Stimulated activated CD8-positive, alpha-beta memory T cell treated with anti-CD3 and anti-CD28 coated beads, Interleukin-4, amount 100 ng/mL, for 1 hour (primary cell): ENCODE measurements at regions not wholly inside any gene's neighbourhood (a gene's known extent, or its start where the extent isn't known, plus 50 kb on each side); places are given as distances from the start of the nearest gene placed in this dataset.

Source experiments
- DNase-seq, 2 donors: peaks; one replicate each; pipeline ENCODE4 v3.0.0-alpha.2; 2020; ENCODE audit warnings: low read depth in 2 of 2, low spot score in 1 of 2

DNA sequence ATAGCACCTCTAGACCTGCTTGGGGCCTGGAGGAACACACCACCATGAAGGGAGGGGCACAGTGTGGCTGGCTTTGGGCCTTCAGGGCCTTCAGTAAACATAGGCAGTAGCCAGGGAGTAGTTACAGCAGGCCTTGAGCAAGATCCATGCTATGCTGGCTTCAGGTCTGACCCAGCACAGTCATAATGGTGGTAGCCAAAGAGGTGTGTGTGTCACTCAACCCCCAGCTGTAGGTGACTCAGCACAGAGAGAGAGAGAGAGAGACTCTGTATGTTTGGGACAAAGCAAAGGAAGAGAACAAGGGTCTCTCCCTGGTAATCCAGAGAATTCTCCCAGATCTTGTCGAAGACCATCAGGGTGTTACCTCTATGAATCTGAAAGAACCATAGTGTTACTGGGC lies 250.5 kb upstream of the PKN2 start:
- DNase-seq: no peak

DNA sequence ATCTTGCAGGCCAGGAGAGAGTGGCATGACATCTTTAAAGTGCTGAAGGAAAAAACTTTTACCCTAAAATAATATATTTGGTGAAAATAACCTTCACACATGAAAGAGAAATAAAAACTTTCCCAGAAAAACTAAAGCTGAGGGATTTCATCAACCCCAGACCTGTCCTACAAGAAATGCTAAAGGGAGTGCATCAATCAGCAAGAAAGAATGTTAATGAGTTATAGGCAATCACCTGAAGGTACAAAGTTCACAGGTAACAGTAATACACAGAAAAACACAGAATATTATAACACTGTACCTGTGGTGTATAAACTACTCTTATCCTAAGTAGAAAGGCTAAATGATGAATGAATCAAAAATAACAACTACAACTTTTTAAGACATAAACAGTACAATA lies 249.2 kb upstream of the PKN2 start:
- DNase-seq: no peak

DNA sequence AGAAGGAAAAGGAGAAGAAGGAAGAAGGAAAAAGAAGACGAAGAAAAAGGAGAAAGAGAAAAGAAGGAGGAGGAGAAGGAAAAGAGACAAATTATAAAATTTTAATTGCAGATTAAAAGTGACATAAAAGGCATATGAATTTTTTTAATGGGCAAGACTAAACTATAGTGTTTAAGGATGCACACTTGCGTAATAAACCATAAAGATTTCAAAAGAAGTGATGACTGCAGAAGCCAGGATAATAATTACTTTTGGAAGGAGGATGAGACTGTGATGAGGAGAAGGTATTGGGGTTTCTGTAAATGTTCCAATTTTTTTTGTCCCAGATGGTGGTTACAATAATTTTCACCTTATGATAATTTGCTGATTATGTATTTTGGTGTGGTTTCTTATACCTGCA lies 243.1 kb upstream of the PKN2 start:
- DNase-seq: no peak

DNA sequence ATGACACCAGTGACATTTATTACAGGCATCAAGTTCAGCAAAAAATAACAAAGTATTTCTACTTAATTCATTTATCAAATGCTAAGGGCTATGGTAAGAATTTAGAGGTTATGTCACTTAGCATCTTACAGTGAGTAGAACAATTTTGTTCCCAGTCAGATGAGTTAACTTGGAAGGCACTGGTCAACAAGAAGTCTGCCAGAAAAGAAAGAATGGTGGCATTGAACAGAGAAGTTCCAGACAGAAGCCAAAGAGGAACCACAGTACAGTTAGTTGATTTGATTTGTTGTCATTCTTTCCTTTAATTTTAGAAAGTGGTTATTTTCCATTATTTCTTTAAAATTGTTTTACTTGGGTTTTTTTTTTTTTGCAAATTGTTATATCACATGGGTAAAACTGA lies 232.2 kb upstream of the PKN2 start:
- no peak for DNase-seq

DNA sequence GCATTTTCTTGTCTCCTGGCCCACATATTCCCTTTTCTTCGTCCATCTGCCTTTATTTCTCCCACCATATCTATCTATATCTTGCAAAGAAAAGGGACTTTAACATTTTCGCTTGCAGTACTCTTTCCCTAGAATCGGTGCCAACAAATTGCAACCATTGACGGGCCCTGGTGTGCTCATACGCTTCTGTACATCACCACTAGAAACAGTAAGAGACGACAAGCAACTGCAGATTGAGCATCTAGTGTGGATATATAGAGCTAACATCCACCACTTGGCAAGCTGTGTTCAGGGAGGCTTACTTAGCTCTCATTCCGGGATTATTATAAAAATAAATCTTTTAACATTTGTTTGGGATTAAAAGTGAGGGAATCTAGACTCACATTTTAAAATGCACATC lies 230.8 kb upstream of the PKN2 start:
- DNase-seq: no peak

GRCh38 chr1:88454781-88455180 lies 229.3 kb upstream of the PKN2 start:
- DNase-seq: no peak

DNA sequence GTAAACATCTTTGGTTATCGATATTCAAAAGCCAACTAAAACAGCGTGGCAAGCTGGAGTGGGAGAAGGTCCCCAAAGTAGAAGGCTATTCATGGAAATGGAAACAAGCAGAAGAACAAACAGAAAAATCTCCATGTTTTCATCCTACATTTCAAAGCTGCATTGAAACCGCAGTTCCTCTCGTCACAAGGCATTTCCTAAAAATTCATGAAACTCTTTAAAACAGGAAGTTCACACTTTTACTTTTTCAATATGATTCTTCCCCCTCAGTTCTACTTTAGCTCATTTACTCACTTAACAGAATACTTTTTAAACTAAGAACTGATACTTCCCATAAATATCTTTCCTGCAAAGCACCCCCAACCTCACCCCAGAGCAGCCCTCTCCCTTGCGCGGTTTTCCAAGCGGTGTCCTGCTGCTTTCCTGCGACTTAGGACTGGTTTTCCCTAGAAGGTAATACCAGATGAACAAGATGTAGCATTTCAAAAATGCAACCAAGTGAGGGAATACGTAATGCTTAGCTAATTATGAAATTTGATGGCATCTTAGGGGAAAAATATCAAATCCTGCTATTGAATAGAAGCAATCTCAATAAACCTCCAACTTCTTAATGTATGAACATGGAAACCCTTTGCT lies 228.3 kb upstream of the PKN2 start:
- DNase-seq: no peak

DNA sequence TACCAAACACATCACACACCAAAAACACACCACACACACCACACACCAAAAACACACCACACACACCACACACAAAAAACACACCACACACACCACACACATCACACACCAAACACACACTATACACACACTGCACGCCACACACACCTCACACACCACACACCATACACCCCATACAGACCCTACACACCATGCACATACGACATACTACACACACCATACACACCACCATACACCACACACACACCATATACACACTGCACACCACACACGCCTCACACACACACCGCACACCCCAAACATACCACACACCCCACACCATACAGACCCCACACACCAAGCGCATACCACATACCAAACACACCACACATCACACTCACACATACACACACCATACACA lies 226.9 kb upstream of the PKN2 start:
- no peak for DNase-seq

DNA sequence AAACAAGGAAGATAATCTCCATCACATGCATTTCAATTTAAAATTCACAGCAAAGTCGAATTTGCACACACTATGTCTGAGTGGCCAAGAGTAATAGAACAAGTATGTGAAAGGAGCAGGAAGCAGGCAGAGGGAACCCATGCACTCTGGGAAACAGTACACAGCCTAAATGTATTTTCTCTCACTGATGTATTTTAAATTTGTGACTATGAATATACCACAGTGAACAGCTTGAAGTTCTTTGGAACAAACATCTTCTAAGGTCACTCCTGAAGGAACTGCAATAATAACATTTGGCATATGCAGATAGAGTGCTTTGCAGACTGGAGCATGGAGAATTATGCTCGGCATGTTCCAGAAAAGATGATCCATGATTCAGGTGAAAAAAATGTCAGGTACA lies 223.1 kb upstream of the PKN2 start:
- no peak for DNase-seq

DNA sequence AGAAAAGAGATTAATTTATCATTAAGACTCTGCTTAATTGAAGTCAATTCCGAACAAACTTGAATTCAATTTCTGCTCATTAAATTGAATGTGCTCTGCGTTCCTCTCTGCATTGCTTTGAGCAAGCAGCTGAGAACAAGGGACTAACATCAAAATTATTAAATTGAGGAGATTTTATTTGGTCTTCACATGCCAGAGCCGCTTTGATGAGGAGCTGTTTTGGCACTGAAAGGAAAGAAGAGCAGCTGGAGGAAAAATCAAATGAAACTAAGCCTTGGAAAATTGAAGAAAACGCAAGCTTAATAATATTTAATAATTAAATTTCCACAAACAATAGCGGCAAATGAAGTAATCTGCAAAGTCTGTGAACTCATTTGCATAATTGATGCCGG lies 222.0 kb upstream of the PKN2 start:
- no peak for DNase-seq

- DNase-seq: no peak
Measured at GRCh38 chr1:88462488-88463261, 221.4 kb upstream of the PKN2 start.

DNA sequence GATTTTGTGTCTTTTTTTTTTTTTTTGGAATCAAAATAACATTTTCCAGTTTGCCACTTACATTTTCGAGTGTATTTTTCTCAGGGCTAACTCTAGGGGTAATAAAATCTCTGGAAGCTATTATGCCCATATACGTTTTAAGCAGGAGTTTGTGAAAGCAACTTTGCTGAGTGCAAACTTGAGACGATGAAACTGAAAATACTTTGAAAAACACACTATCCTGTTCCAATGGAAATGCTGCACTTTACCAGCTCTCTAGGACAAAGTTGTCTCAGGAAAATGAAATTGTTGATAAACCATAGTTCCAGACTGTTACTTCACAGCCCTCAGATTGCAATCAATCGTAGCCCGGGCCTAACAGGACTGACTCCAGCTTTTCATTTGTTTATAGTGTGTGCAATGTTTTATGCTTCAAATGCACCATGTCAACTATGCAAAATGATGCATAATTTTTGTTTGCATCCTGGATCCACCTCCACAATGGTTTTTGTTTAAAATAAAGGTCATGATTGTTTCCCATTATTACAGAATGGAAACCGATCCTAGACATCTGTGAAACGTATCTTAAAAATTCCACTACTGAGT lies 220.6 kb upstream of the PKN2 start:
- DNase-seq: no peak

DNA sequence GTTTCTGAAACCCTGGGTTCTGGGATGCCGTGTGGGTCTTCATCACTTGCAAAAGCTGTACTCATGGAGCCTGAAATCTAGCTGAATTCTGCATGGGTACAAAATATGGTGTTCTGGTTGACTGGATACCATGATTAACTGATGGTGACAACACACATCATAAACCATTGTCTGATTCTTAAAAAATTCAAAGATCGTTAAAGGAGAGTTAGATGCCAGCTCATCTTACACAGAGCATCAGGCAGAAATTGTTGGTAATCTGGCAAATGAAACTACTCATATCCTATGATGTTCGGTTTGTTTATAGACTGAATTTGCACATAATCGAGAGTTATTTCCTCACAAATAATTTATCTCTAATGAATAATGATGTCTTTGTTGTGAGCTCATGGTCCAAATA lies 218.1 kb upstream of the PKN2 start:
- DNase-seq: no peak

- no peak for DNase-seq
Measured at GRCh38 chr1:88466899-88467580, 217.0 kb upstream of the PKN2 start.

GRCh38 chr1:88472298-88472697 lies 211.8 kb upstream of the PKN2 start:
- no peak for DNase-seq

GRCh38 chr1:88472714-88473113 lies 211.4 kb upstream of the PKN2 start:
- no peak for DNase-seq

DNA sequence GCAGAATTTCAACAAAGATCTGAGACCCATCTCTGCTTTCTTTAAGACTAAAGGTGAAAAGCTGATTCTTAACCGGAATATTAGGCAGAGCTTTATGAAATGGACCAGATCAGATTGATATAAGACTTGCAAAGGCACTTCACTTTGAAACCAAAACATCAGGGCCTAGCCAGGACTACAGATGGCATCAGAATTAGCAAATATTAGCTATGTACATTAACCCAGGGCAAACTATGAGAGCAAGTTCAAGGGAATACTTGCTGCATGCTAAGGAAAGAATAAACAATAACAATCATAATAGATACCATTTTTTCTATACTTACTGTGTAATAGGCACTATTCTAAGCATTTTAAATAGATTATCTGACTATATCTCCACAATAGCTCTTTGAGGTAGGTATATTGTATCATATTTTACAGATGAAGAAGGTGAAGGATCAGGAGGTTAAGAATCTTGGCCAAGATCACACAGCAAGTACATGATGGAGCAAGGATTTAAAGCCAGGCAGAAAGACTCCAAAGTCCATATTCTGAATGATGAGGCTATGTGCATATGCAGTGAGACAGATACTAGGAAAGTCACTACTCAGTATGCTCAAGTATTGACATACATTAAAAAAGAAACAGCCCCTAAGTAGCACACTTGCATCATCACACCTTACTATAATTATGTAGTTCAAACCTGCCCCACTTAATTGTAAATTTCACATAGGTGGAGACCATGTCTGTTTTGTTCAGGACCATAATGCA lies 209.3 kb upstream of the PKN2 start:
- DNase-seq: no peak

GRCh38 chr1:88484881-88485280 lies 199.2 kb upstream of the PKN2 start:
- DNase-seq: no peak

- DNase-seq: no peak
Measured at GRCh38 chr1:88488237-88488636, 195.8 kb upstream of the PKN2 start.

- no peak for DNase-seq
Measured at GRCh38 chr1:88490676-88491075, 193.4 kb upstream of the PKN2 start.

DNA sequence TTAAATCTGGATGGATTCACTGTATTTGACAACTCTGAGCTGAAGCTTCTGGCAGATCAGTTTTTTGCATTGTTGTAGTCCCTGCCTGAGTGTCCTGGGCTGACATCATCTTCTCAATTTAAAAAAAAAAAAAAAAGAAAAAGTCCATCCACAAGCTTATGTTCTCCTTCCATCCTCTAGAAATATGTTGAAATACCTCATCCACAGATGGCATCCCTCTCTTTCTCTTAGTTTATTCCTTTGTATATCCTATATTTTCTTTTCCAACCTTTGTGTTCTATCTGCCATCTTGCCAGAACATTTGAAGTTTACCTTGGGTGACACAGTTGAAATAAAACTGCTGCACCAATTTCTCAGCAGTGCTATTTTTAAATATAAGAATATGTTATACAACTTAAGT lies 184.4 kb upstream of the PKN2 start:
- DNase-seq: no peak
